Natural killer cell (primary cell): ENCODE measurements at regions not wholly inside any gene's neighbourhood (a gene's known extent, or its start where the extent isn't known, plus 50 kb on each side); places are given as distances from the start of the nearest gene placed in this dataset.

ENCODE experiments used
- ATAC-seq, 3 donors: fragments of 150-1000 bp in 2 of 3; fragments of 200-7000 bp in 1 of 3; cut with Tn5 transposase; 1 replicate in 1 of 3; 2 replicates in 2 of 3; pipeline ENCODE4 v1.10.0; 2021; ENCODE audit warnings: mild to moderate bottlenecking in 2 of 3, moderate library complexity in 2 of 3
- DNase-seq, 2 donors: peaks; one replicate each; pipeline versions ENCODE4 v3.0.0 to v3.0.0-alpha.2; 2013 to 2021; ENCODE audit warnings: mixed read lengths in 1 of 2
- H3K27ac ChIP-seq: one replicate; pipeline ENCODE4 v1.5.1; 2013; ENCODE audit warnings: mild to moderate bottlenecking, low read length
- H3K27me3 ChIP-seq: one replicate; pipeline ENCODE4 v1.6.1; 2013; ENCODE audit warnings: low read length; ENCODE audit not compliant: control insufficient read depth, insufficient read depth
- H3K36me3 ChIP-seq: one replicate; pipeline ENCODE4 v1.6.1; 2013; ENCODE audit warnings: low read length; ENCODE audit not compliant: control insufficient read depth, insufficient read depth
- H3K4me1 ChIP-seq: one replicate; pipeline ENCODE4 v1.6.1; 2013; ENCODE audit warnings: low read length; ENCODE audit not compliant: control insufficient read depth, insufficient read depth
- H3K4me3 ChIP-seq: one replicate; pipeline ENCODE4 v1.5.1; 2013; ENCODE audit warnings: low read length
- H3K9me3 ChIP-seq: one replicate; pipeline ENCODE4 v1.6.1; 2013; ENCODE audit warnings: low read length; ENCODE audit not compliant: control insufficient read depth, insufficient read depth
- H3K27ac Mint-ChIP-seq, 2 donors: one replicate each; pipeline ENCODE4 v1.8.0; 2022; ENCODE audit warnings: mild to moderate bottlenecking in 2 of 2, mixed read lengths in 2 of 2, moderate library complexity in 1 of 2
- H3K27me3 Mint-ChIP-seq, 2 donors: one replicate each; pipeline ENCODE4 v1.8.0; 2022; ENCODE audit warnings: low read depth in 2 of 2, mixed read lengths in 2 of 2
- H3K36me3 Mint-ChIP-seq: one replicate; pipeline ENCODE4 v1.8.0; 2022; ENCODE audit warnings: mixed read lengths
- H3K4me1 Mint-ChIP-seq, 2 donors: one replicate each; pipeline ENCODE4 v1.8.0; 2022; ENCODE audit warnings: mixed read lengths in 2 of 2
- H3K4me3 Mint-ChIP-seq: one replicate; pipeline ENCODE4 v1.8.0; 2022; ENCODE audit warnings: mild to moderate bottlenecking, moderate library complexity, mixed read lengths
- H3K9me3 Mint-ChIP-seq, 2 donors: one replicate each; pipeline ENCODE4 v1.8.0; 2022; ENCODE audit warnings: mixed read lengths in 2 of 2
- WGBS: methylation state at CpG from one replicate; pipeline ENCODE4 v1.1.7; 2013; ENCODE audit warnings: missing lambda C conversion rate; ENCODE audit not compliant: insufficient coverage; 5-methylcytosine and 5-hydroxymethylcytosine counted together
- intact Hi-C: fragments of 100-400 bp; cut with micrococcal nuclease; formaldehyde crosslinking; loops from one replicate; pipeline ENCODE4 v1.14.2; 2022
- TF ChIP-seq, protein P1 (sequence below): fragments of 200-600 bp; IDR thresholded peaks from one replicate; pipeline ENCODE4 v1.8.0; 2022; ENCODE audit warnings: antibody characterized with exemption

GRCh38 chr3:178267158-178267844, 268.9 kb upstream of the KCNMB2 start:
- H3K4me3 ChIP-seq, result no peak overlapping the region
- TF ChIP-seq, protein P1, sequence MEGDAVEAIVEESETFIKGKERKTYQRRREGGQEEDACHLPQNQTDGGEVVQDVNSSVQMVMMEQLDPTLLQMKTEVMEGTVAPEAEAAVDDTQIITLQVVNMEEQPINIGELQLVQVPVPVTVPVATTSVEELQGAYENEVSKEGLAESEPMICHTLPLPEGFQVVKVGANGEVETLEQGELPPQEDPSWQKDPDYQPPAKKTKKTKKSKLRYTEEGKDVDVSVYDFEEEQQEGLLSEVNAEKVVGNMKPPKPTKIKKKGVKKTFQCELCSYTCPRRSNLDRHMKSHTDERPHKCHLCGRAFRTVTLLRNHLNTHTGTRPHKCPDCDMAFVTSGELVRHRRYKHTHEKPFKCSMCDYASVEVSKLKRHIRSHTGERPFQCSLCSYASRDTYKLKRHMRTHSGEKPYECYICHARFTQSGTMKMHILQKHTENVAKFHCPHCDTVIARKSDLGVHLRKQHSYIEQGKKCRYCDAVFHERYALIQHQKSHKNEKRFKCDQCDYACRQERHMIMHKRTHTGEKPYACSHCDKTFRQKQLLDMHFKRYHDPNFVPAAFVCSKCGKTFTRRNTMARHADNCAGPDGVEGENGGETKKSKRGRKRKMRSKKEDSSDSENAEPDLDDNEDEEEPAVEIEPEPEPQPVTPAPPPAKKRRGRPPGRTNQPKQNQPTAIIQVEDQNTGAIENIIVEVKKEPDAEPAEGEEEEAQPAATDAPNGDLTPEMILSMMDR, result no peak
- Mint-ChIP-seq H3K4me1 (no peaks in the 10 kb centered on the region), H3K4me3 (no peak overlapping the region), H3K36me3 (no peaks in the 10 kb centered on the region), H3K27ac (no peak overlapping the region), H3K9me3 (peaks cover 0 to 4% of the 10 kb centered on the region in 2 donors), H3K27me3 (no peaks in the 10 kb centered on the region)
- no peaks in the 10 kb centered on the region for H3K9me3 ChIP-seq
- ATAC-seq (no peak), DNase-seq (no peak)
- intact Hi-C loops, result no loop called here
- H3K36me3 ChIP-seq, result no peaks in the 10 kb centered on the region
- H3K4me1 ChIP-seq, result no peaks in the 10 kb centered on the region
- no peak overlapping the region for H3K27ac ChIP-seq
- H3K27me3 ChIP-seq, result no peaks in the 10 kb centered on the region
- WGBS, result 78% methylated on average over 1 of the region's 1 CpG

DNA sequence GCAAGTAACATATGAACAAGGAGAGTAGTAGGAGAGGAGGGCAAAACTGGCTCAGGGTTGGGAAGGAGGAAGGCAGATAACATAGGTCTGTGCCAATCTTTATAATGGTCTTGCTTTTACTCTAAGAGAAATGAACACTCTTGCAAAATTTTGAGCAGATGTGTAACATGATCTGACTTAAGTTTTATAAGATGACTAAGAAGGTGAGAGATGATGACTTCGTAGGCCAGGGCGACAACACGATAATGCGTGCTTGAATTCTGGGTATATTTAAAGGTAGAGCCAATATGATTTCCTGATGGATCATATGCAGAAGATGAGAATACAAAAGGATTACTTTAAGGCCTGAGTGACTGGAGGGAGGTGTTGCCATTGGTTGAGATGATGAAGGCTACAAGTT, 265.4 kb upstream of the KCNMB2 start:
- Histone ChIP-seq H3K4me3 (no peak overlapping the region), H3K36me3 (no peaks in the 10 kb centered on the region), H3K4me1 (no peaks in the 10 kb centered on the region), H3K9me3 (no peaks in the 10 kb centered on the region), H3K27ac (no peak overlapping the region), H3K27me3 (no peaks in the 10 kb centered on the region)
- TF ChIP-seq, protein P1, result no peak
- no peaks in the 10 kb centered on the region for H3K36me3 Mint-ChIP-seq
- peaks cover 0 to 4% of the 10 kb centered on the region in 2 donors for H3K9me3 Mint-ChIP-seq
- intact Hi-C loops, result no loop called here
- H3K27me3 Mint-ChIP-seq, result no peaks in the 10 kb centered on the region
- no peak overlapping the region for H3K27ac Mint-ChIP-seq
- DNase-seq (no peak), ATAC-seq (no peak)
- WGBS, result 95% methylated on average over 4 of the region's 4 CpGs
- H3K4me3 Mint-ChIP-seq, result no peak overlapping the region
- H3K4me1 Mint-ChIP-seq, result no peaks in the 10 kb centered on the region

DNA sequence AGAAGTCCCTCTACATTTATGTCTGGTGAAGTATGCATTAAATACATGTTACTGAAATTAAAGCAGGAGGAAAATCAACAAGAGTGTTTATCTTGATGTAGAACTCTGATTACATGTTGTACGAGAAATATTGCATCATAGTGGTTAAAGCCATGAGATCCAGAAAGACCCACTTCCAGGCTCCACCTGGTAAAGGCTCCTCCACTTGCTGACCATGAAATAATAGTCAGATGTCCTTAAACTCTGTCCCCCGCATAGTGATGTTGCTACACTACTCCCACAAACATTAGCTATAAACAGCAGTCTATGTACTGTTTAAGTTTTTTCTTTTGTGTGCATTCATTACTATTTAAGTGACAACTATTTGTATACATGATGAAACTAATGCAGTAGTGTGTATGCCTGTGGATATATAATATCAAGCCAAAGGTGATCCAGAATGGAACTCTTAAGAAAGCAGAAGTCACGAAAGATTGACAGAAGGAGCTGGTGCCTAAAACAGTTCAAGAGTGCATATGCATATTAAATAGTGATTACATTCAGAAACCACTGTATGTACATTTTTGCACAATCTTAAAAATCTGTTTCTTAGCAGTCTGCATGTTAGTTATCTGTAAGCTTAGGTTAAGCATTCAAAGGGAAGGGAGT, 264.4 kb upstream of the KCNMB2 start:
- WGBS, result 87% methylated on average over 2 of the region's 3 CpGs
- Mint-ChIP-seq H3K4me3 (no peak overlapping the region), H3K36me3 (no peaks in the 10 kb centered on the region), H3K27me3 (no peaks in the 10 kb centered on the region), H3K27ac (no peak overlapping the region), H3K9me3 (peaks cover 0 to 4% of the 10 kb centered on the region in 2 donors), H3K4me1 (no peaks in the 10 kb centered on the region)
- Histone ChIP-seq H3K36me3 (no peaks in the 10 kb centered on the region), H3K4me3 (no peak overlapping the region), H3K27ac (no peak overlapping the region), H3K4me1 (no peaks in the 10 kb centered on the region), H3K27me3 (no peaks in the 10 kb centered on the region), H3K9me3 (no peaks in the 10 kb centered on the region)
- intact Hi-C loops, result no loop called here
- TF ChIP-seq, protein P1, result no peak
- ATAC-seq (no peak), DNase-seq (no peak)
